GM23338 (cell line): ENCODE measurements at regions not wholly inside any gene's neighbourhood (a gene's known extent, or its start where the extent isn't known, plus 50 kb on each side); places are given as distances from the start of the nearest gene placed in this dataset.

Experiments used
- EZH2 ChIP-seq: fragments of 200-600 bp; sonication (generic); IDR thresholded peaks from one replicate; pipeline ENCODE4 v1.8.0; 2017; ENCODE audit warnings: antibody characterized with exemption, mild to moderate bottlenecking, low read depth; ENCODE audit not compliant: unreplicated experiment
- EZH2phosphoT487 ChIP-seq: fragments of 200-600 bp; sonication (generic); IDR thresholded peaks from one replicate; pipeline ENCODE4 v1.8.1; 2018; ENCODE audit warnings: antibody characterized with exemption; ENCODE audit not compliant: unreplicated experiment
- NANOG ChIP-seq: IDR thresholded peaks from 2 replicates; pipeline ENCODE4 v1.6.1; 2016; ENCODE audit warnings: antibody characterized with exemption, borderline replicate concordance
- POLR2AphosphoS5 ChIP-seq: IDR thresholded peaks from 2 replicates; pipeline ENCODE4 v1.6.1; 2016; ENCODE audit warnings: antibody characterized with exemption, low read depth
- STAT1 ChIP-seq: IDR thresholded peaks from one replicate; pipeline ENCODE4 v1.6.1; 2016; ENCODE audit warnings: antibody characterized with exemption; ENCODE audit not compliant: unreplicated experiment
- ZNF114 ChIP-seq: fragments of 250-450 bp; sonication (Bioruptor Pico); IDR thresholded peaks from 2 replicates; pipeline ENCODE4 v1.5.0; 2020; ENCODE audit warnings: mild to moderate bottlenecking, moderate library complexity
- ZNF331 ChIP-seq: fragments of 250-450 bp; sonication (Bioruptor Pico); IDR thresholded peaks from 2 replicates; pipeline ENCODE4 v1.5.0; 2020; ENCODE audit warnings: low read depth, mild to moderate bottlenecking, moderate library complexity
- TF ChIP-seq, protein P1 (sequence below), 2 experiments: fragments of 200-600 bp in 1 of 2; sonication (generic) in 1 of 2; conservative IDR thresholded peaks; 2 replicates each; pipeline versions ENCODE4 v1.5.1 to v1.6.1; 2016 to 2017; ENCODE audit warnings: antibody characterized with exemption in 2 of 2, low read depth in 2 of 2, mild to moderate bottlenecking in 2 of 2, moderate library complexity in 1 of 2
- TF ChIP-seq, protein P2 (sequence below): IDR thresholded peaks from one replicate; pipeline ENCODE4 v1.6.1; 2018; ENCODE audit warnings: antibody characterized with exemption; ENCODE audit not compliant: unreplicated experiment

DNA sequence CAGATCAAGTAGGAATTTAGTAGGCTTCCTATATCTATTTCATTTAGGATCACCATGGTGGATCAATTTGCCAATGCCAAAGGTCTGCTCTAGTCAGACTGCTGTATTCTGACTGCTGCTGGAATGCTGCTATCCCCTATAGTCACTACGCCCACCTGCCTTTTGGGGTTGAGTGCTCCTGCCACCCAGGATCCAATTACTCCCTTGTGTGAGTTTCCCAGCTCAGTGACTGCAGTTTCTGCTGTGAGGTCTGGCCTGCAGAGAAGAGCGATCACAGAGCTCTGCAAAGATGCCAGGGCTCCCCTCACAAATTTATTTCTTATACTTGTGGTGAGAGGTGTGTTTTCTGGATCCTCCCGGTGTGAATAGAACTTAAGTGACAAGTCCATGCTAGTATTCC lies 88.1 kb upstream of the FOXI2 start:
- TF ChIP-seq, protein P1, sequence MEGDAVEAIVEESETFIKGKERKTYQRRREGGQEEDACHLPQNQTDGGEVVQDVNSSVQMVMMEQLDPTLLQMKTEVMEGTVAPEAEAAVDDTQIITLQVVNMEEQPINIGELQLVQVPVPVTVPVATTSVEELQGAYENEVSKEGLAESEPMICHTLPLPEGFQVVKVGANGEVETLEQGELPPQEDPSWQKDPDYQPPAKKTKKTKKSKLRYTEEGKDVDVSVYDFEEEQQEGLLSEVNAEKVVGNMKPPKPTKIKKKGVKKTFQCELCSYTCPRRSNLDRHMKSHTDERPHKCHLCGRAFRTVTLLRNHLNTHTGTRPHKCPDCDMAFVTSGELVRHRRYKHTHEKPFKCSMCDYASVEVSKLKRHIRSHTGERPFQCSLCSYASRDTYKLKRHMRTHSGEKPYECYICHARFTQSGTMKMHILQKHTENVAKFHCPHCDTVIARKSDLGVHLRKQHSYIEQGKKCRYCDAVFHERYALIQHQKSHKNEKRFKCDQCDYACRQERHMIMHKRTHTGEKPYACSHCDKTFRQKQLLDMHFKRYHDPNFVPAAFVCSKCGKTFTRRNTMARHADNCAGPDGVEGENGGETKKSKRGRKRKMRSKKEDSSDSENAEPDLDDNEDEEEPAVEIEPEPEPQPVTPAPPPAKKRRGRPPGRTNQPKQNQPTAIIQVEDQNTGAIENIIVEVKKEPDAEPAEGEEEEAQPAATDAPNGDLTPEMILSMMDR (conservative IDR thresholded peaks at IDR 0.05; ENCODE audit: low read depth in 2 of 2): no peak
- TF ChIP-seq, protein P2, sequence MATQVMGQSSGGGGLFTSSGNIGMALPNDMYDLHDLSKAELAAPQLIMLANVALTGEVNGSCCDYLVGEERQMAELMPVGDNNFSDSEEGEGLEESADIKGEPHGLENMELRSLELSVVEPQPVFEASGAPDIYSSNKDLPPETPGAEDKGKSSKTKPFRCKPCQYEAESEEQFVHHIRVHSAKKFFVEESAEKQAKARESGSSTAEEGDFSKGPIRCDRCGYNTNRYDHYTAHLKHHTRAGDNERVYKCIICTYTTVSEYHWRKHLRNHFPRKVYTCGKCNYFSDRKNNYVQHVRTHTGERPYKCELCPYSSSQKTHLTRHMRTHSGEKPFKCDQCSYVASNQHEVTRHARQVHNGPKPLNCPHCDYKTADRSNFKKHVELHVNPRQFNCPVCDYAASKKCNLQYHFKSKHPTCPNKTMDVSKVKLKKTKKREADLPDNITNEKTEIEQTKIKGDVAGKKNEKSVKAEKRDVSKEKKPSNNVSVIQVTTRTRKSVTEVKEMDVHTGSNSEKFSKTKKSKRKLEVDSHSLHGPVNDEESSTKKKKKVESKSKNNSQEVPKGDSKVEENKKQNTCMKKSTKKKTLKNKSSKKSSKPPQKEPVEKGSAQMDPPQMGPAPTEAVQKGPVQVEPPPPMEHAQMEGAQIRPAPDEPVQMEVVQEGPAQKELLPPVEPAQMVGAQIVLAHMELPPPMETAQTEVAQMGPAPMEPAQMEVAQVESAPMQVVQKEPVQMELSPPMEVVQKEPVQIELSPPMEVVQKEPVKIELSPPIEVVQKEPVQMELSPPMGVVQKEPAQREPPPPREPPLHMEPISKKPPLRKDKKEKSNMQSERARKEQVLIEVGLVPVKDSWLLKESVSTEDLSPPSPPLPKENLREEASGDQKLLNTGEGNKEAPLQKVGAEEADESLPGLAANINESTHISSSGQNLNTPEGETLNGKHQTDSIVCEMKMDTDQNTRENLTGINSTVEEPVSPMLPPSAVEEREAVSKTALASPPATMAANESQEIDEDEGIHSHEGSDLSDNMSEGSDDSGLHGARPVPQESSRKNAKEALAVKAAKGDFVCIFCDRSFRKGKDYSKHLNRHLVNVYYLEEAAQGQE: no peak
- TF ChIP-seq POLR2AphosphoS5 (no peak), NANOG (no peak), EZH2phosphoT487 (no peak), EZH2 (no peak), STAT1 (no peak), ZNF114 (no peak), ZNF331 (no peak)
